Thyroid gland (tissue), 4 donors: ENCODE measurements at regions not wholly inside any gene's neighbourhood (a gene's known extent, or its start where the extent isn't known, plus 50 kb on each side); places are given as distances from the start of the nearest gene placed in this dataset.

Experiments
- POLR2A ChIP-seq, 2 donors: fragments of 450-650 bp; IDR thresholded peaks; one replicate each; pipeline ENCODE4 v1.6.1; 2017; ENCODE audit warnings: antibody characterized with exemption in 2 of 2, mild to moderate bottlenecking in 2 of 2, moderate library complexity in 1 of 2
- TF ChIP-seq, protein P1 (sequence below), 6 experiments: fragments of 200-600 bp in 3 of 6; fragments of 450-650 bp in 3 of 6; sonication (generic) in 3 of 6; IDR thresholded peaks; one replicate each; pipeline ENCODE4 v1.5.1; 2016 to 2019; ENCODE audit warnings: antibody characterized with exemption in 6 of 6, mild to moderate bottlenecking in 2 of 6, inconsistent platforms in 1 of 6, moderate library complexity in 1 of 6

DNA sequence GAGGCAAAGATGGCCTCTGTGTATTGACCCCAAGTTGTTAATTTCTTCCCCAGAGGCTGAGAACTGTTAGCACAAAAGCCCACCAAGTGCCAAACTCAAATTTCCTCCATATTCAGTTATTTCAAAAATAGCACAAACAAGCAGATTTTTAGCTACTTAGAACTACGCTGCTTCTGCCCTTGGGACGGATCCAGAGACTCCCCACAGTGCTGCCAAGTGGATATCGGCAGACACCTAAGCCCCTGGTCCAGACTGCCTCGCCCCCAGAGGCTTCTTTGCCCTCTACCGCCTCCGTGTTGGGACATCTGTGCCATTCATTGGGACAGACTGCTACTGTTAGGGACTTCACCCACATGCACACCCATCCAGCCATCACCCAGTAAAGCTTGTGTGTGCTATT is 188.3 kb downstream of the POSTN start:
- TF ChIP-seq POLR2A (IDR thresholded peaks at IDR 0.05) = no peak
- TF ChIP-seq, protein P1, sequence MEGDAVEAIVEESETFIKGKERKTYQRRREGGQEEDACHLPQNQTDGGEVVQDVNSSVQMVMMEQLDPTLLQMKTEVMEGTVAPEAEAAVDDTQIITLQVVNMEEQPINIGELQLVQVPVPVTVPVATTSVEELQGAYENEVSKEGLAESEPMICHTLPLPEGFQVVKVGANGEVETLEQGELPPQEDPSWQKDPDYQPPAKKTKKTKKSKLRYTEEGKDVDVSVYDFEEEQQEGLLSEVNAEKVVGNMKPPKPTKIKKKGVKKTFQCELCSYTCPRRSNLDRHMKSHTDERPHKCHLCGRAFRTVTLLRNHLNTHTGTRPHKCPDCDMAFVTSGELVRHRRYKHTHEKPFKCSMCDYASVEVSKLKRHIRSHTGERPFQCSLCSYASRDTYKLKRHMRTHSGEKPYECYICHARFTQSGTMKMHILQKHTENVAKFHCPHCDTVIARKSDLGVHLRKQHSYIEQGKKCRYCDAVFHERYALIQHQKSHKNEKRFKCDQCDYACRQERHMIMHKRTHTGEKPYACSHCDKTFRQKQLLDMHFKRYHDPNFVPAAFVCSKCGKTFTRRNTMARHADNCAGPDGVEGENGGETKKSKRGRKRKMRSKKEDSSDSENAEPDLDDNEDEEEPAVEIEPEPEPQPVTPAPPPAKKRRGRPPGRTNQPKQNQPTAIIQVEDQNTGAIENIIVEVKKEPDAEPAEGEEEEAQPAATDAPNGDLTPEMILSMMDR (IDR thresholded peaks at IDR 0.05) = no peak
